Stimulated activated naive CD4-positive, alpha-beta T cell treated with Interleukin-2 at 50 U/mL for 16 hours (primary cell): ENCODE measurements at regions not wholly inside any gene's neighbourhood (a gene's known extent, or its start where the extent isn't known, plus 50 kb on each side); places are given as distances from the start of the nearest gene placed in this dataset.

Experiments used
- DNase-seq: peaks from one replicate; lab custom pipeline; 2025; lab: John Stamatoyannopoulos, UW

DNA sequence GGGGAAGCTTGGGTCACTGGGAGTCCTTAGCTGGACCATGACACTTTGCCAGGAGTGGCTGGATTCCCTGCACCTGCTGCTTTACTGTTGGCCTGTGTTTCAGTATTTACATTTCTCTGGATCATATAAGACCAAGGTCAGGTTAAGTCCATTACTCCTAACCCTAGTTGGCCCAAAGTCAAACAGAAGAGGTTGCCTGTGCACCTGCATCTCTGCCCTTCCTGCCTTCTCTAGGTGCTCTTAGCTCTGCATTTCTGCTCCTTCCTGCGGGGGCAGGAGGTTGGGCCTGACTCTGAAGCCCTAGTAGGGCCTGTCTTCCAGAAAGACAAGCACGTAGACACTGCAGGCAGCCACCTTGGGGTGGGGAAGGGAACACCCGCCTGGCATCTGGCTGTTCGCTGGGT, 124.3 kb downstream of the RPLP1 start:
- DNase-seq = no peak

DNA sequence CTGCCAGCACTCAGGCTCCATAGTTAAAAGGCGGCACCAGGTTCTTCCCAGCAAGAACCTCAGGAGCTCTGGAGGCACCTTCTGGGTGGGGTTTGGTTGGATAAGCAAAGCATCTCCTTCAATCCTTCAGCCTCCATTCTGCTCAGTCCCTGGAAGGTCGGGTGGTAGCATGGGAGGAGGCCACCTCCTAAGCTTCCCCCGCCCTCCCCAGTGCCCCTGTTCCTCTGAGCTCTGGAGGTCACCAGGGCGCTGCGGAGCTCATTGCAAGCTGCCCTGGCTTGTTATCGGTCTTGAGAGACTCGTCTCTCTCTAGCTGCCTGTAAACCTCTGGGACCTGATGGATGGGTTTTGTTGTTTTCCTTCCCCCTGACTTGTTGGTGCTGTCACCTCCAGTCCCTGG, 124.8 kb downstream of the RPLP1 start:
- no peak for DNase-seq

DNA sequence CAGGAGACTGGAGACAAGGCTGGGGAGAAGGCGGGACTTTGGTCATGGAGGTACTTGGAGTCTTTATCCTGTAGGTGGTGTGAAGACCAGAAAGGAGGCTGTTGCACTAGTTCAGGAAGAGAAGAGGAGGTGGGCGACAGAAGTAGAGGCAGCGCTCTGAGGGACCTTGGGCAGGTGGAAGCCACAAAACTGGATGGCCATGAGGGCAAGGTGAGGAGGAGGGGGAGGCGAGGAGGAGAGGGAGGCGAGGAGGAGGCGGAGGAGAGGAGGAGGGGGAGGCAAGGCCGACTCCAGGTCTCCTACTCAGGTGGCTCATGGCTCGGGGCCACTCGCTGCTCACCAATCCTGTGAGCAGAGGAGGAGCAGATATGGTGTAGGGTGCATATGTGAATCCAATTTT, 125.6 kb downstream of the RPLP1 start:
- no peak for DNase-seq

DNA sequence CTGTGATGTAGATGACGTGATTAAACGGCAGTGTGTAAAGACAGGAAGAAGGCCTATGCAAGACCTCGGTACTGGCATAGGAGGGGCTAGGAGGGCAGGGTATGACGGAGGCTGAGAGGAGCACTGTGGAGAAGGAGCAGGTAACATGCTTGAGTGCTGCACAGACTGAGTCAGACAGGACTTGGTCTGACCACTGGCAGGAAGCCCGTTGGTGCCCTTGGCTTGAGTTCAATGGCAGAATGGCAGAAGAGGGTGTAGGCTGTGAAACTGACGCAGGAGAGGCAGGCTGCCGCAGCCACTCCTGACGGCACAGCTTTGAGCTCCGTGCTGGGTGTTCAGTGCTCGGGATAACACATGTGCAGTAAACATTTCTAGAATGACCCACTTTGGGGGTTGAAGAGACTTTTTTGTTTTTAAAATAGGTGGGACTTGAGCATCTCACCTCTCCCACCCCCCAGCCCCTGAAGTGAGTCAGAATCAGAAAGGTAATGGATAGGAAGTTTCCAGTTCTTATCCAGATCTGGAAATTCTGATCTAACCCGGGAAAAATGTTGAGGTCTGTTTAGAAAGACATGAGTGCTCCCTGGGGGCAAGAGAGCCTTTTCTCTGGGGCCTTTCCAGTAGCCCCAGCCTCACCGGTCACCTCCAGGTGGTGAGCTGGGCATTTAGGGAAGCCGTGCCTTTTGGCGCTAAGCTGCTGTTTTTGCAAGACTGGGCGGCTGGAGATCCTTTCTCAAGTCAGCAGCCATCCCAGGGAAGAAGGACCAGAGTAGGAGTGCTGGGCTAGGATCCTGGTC, 126.4 kb downstream of the RPLP1 start:
- DNase-seq = no peak

DNA sequence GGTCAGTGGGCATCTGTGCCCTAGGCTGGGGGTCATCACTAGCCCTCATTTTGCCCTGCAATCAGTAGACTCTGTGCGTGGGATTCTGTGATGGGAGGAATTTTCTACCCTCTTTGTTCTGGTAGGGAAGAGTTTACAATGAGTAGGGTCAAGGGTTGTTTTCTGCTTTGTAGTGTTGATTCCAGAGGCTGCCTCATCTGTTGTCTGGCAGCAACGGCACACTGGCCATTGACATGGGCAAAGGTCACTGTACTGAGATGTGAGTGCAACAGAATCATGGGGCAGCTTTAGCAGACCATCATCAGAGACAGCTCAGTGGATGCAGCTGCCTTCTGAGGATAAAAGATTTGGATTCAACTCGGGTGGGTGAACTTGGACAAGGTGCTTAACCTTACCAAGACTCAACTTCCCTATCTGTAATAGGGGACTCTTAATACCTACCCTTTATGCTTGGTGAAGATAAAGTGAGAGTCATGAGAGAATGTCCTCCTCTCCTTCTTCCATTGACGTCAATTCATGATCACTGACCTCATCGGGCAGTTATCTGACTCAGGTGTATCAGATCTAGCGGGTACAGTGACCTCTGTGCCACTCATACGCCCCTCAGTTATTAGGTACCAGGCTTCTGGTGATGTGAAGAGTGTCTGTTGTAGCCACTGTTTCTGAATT, 127.5 kb downstream of the RPLP1 start:
- DNase-seq = no peak

DNA sequence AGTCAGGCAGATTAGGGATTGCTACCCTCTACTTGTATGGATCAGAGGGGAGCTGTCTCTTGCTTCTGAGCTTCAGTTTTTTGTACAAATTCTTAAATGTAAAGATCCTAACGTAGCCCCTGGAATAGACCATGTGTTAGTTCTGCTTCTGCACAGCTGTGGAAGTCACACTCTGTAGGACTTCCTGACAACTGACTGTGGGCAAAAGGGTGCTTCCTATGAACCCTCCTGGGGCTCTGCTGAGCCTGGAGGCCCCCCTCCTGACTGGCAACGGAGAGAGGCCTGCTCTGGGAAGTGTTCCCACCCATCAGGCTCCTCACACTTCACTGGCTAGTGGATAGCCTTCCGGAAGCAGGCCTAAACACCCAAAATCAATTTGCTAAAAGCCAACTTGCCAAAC, 131.0 kb downstream of the RPLP1 start:
- DNase-seq = no peak

DNA sequence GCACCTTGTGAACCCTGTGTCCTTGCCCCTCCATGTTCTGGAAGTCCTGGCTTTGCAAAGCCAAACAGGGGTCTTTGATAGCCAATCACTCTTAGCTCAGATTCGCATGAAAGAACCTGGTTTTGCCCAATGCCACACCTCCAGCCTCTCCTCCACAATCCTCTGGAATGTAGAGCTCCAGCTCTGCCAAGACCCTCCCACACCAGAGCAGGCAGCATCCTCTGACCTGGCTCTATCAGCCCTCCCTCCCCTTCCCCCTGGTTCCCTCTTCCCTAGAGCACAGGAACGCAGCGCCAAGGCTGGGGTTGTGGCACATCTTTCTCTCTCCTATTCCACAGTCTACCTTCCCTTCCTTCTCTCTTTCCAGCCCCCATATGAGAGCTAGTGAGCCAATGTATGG, 133.3 kb downstream of the RPLP1 start:
- DNase-seq = no peak

DNA sequence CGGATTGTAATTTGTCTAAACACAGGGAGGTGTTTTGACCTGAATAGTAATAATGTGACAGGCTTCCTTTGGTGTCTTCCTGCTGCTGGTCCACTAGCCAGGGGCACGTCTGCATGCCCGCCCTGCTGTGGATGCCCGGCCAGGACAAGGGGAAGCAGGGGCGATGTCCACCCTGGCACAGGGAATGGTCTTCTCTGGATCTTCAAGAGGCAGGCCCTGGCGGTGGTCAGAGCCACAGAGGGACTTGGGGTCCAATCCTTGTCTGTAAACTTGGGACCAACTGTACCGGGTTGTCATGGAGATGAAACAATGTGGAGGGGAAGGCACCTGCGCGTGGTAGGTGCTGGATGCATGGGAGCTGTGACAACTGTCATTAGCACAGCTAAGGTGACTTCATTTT, 134.1 kb downstream of the RPLP1 start:
- DNase-seq = no peak

DNA sequence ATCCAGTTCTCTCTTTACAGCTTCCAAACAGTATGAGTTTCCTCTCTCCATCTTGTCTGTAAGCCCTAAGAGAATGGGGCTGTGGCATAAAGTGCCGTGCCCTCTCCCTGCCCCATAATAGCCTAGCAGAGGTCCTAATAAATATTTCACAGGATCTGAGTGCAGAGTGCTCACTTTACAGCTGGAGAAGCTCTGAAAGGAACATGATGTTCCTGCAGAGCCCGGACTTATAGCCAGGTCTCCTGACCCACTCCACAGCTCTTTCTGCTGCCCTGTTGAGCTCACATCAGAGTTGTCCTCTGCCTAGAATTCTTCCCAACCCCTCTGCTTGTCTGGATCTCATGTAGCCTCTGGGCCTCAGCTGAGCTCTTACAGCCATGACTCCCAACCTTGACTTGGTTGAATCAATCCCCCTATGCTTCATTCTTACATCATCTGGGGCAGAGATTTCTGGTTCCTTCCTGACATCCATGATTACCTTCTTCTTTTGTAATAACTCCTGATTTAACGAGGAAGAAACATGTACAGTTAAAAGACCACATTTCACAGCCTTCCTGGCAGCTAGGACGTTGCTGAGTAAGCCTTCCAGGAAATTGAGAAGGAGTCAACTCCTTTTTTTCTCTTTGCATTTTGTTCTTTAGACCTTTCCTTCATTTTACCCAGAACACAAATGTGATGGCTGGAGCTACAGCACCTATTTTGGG, 135.3 kb downstream of the RPLP1 start:
- no peak for DNase-seq

DNA sequence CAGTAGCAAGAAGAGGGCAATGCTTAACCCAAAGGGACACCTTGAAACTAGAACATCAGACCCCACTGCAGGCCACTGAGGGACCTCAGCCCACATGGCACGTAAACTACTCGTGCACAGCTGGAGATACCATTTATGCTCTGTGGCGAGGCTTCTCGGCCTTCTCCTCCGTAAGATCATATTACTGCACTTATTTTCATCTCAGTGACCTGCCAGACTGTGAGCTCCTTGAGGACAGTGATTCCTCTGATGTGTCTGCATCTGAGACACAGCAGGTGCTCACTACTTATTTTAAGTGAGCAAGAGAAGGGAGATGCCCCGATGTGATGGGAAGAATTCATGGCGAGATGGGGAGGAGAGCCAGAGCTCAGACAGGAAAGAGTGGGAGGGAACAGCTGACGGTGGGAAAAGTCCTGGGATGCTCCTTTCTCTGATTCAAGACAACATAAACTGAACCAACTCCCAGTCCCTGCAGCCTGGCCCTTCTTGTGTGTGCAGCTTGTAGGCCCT, 137.6 kb downstream of the RPLP1 start:
- DNase-seq = no peak

DNA sequence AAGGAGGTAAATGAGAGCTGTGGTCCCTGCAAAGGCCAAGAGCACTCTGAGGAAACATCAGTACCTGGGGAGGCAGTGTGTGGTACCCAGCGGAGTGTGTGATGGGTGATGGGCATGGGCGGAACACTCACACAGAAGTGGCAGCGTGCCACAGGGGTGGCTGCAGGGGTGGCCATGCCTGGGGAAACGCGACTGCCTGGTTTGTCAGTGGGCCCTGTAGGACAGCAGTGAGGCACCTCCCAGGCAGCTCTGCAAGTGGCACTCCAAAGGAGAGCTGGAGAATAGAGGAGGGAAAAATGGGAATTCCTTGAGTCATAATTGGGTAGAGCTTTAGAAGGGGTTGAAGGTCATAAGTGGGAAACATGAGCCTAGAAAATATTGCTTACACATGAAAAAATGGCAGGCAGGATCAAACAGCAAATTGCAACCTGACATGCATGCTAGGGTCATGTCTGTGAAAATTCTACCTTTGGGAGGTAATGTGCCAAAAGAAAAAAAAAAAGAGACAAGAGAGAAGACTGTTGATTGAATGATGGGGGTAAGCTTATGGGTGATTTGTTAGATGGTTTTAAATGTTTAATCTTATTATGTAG, 138.4 kb downstream of the RPLP1 start:
- DNase-seq = no peak

DNA sequence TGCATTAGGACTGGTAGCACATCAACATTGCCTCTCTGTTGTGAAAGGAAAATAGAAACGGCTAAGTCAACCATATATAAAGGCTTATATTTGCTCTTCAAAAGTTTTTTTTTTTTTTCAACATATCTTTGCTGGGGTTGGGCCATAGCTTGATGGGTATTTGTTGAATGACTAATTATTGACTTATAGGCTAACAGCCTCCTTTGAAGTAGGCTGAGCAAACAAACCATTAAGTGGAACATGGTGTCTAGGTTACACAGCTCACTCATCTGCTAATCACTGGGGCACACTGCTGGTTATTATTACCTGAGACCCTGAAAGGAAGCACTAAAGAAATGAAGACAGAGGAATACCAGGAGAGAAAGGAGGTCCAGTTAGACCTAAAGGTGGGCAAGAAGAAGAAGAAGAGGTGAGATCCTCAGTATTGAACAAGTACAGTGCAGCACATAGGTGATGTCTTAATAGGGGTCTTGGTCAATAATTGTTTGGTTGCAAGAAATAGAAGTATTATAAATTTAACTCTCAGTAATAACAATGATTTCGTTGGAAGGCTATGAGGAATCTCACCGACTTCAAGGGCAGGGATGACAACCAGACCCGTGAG, 139.4 kb downstream of the RPLP1 start:
- DNase-seq = no peak

DNA sequence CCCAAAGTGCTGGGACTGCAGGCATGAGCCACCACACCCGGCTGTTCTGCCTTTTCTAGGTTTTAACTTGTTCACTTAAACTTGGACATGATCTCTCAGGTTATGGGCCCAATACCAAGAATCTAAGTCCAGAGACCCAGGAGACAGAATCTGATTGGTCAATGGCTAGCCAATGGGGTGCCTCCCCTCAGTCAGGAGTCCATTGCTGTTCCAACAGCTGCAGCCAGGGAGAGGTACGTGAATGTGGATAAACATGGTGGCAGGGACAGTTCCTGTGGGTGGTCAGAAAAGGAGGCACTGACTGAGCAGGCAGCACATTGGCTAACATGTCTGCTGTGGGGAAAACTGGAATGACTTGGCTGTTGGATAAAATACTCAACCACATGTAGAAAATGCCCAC, 140.3 kb downstream of the RPLP1 start:
- DNase-seq = no peak

DNA sequence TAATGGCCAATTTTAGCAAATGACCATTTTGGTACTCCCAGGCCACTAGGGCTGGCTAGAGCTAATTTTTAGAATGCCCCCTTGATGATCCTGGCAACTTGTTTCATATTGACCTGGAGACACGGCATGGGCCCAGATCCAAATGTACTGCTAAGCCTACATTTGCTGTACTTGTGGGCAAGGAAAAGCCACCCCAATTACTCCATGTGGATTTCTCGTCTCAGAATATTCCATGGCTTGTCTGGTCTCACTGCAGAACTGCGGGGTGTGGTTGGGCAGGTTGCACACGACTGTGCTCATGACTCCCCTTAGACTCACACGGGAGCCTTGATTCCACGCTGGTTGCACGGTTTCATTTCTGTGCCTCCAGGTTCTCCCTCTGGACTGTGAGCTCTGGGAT, 140.9 kb downstream of the RPLP1 start:
- DNase-seq = no peak

DNA sequence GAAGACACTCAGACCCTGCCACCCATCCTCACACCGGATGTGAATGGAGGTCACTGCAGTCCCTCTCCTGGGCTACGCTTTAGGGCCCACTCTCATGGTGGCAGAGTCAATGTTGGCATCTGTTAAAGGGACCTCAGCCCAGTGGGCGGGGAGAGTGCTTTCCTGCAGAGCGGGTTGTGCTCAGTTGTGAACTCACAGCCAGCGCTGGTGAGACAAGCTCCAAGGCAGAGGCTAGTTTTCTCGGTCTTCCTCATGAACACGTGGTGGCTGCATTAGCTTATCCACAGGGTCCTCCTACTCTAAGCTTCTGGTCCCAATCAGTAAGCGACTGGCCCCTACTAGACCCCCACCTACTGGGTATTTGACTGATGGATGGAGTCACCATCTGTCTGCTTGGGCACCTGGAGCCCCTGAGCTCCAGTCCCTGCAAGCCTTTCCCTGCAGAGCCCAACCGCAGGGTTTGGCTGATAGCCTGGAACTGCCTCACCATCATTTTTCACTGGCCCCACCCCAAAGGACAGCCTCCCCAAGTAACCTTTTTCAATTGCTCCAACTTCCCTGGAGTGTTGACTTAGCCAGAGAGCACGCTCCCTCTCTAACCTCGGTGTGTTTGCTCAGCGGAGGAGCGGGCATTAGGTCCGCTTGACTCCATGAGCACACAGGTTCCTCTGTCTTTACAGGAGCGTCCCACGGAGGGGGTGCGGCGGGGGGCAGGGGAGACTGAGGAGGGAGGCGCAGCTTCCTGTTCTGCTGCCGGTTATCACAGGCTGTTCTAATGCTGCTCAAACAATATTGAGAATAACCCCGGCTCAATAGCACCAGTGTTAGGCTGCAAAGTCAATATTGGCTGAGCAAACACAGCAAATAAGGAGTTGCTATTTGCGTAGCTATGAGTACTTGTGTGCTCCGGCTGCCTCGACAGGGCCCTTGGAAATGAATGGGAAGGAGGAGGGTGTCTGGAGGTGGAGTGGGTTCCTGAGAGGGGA, 141.7 kb downstream of the RPLP1 start:
- DNase-seq = no peak

DNA sequence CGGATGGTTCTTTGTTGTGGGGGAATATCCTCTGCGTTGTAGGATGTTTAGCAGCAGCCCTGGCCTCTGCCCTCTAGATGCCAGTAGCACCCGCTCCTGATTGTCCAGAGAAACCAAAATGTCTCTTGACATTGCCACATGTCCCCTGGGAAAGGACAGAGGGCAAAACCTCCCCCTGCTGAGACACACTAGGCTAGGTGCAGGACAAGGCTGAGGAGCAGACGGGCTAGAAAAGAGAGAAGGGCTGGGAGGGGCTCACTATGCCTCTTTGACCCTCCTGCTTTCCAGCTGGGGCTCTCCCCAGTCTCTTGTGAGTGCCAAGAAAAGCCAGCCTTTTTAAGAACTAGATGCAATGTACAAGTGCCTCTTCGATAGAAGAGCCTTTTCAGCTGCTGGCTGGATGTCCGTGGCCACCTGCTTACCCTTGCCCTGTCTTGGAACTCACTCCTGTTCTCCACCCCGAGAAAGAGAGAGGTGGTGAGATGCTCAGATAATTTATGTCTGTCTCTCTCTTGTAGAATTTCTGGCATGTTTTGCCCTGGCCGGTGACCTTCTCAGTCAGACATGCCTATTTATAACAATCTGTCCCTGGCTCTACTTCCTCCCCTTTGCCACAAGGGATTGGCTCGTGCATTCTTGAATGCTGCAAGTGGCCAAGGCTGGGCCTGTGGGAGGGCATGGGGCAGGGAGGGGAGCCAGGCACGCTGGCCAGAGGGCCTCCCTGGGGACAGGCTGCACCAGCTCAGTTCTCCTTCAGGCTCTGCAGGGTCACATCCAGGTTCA, 142.6 kb downstream of the RPLP1 start:
- no peak for DNase-seq

DNA sequence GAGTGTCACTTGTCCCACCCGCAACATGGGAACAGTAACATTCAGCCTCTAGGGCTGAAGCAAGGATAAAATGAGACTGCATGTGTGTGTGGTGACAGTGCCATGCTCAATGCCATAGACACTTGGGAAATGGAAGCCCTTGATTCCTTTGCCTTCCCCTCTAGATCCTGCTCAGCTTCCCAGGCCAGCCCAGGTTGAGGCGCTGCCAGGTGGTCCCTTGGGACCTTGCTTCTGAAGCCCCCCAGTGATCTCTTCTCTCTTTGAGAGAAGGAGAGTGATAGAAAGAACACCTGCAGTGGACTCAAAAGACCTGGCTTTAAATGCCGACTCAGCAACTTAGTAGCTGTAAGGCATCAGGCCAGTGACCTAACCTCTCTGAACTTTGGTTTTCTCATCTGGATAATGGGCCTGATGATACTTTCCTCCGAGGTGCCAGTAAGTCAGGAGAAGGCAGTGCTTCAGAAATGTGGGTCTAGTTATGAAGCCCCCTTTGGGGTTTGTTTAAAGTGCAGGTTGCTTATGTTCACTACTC, 144.5 kb downstream of the RPLP1 start:
- no peak for DNase-seq

DNA sequence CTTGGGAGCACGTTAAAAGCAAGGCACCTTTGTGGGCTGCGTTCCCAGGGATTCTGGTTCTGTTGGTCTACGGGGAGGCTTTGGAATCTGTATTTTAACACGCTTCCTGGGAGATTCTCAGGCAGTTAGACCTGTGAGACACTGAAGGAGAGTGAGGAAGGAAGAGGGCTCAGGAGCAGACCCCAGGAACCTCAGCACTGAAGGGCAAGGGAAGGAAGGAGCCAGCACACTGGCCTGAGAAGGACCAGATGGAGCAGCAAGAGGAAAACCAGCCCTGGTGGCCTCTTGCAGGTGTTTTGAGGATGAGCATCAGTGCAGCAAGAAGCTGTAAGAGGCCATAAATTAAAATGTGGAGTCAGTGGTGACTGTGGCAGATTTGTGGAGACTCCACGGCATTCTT, 146.7 kb downstream of the RPLP1 start:
- DNase-seq = no peak

DNA sequence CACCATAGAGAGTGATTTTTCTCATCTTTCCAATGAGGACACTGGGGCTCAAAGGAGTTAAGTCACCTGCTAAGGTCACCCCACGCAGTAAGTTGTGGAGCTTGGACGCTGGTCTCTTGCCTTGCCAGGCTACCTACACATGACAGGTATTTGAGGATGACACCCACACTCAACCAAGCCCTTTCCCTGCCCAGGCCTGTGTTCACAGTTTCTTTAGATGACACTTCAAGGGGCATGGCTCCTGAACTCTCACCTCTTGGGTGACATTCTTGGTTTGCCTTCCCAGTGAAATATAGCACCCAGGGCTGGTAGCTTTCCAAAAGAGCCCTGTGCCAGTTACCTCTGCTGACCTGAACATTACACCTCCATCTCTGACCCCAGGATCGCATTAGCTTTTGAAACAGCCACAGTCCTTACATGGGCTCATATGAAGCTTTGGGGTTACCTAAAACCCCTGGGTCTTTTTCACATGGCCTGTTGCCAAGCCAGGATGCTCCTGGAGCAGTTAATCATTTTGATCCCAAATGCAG, 148.0 kb downstream of the RPLP1 start:
- DNase-seq = no peak
